WTC11 (cell line): ENCODE measurements at regions not wholly inside any gene's neighbourhood (a gene's known extent, or its start where the extent isn't known, plus 50 kb on each side); places are given as distances from the start of the nearest gene placed in this dataset.

Source experiments
- AFF4 ChIP-seq: sonication (generic); formaldehyde crosslinking; IDR thresholded peaks from 2 replicates; pipeline ENCODE4 v1.8.1; 2023; ENCODE audit warnings: mild to moderate bottlenecking, missing genetic modification reagents, borderline replicate concordance
- CBFB ChIP-seq: sonication (generic); formaldehyde crosslinking; IDR thresholded peaks from 2 replicates; pipeline ENCODE4 v1.8.1; 2022; ENCODE audit warnings: mild to moderate bottlenecking, low read depth, missing genetic modification reagents
- CTCF ChIP-seq: fragments of 200-600 bp; IDR thresholded peaks from 2 replicates; pipeline ENCODE4 v1.8.0; 2022; ENCODE audit warnings: antibody characterized with exemption
- ESRRA ChIP-seq: sonication (generic); formaldehyde crosslinking; IDR thresholded peaks from 2 replicates; pipeline ENCODE4 v1.8.1; 2022; ENCODE audit warnings: mild to moderate bottlenecking, missing genetic modification reagents, borderline replicate concordance
- FOXP4 ChIP-seq: sonication (generic); formaldehyde crosslinking; IDR thresholded peaks from 2 replicates; pipeline ENCODE4 v1.8.0; 2022; ENCODE audit warnings: mild to moderate bottlenecking, missing genetic modification reagents
- HMGXB4 ChIP-seq: sonication (generic); formaldehyde crosslinking; IDR thresholded peaks from 2 replicates; pipeline ENCODE4 v1.8.1; 2023; ENCODE audit warnings: mild to moderate bottlenecking, moderate library complexity, missing genetic modification reagents
- JUN ChIP-seq: sonication (generic); formaldehyde crosslinking; IDR thresholded peaks from 2 replicates; pipeline ENCODE4 v1.8.0; 2023; ENCODE audit warnings: mild to moderate bottlenecking, missing genetic modification reagents
- SMAD3 ChIP-seq: sonication (generic); formaldehyde crosslinking; IDR thresholded peaks from 2 replicates; pipeline ENCODE4 v1.8.0; 2022; ENCODE audit warnings: missing genetic modification reagents, mild to moderate bottlenecking, borderline replicate concordance
- SP1 ChIP-seq: sonication (generic); formaldehyde crosslinking; conservative IDR thresholded peaks from 2 replicates; pipeline ENCODE4 v1.8.1; 2022; ENCODE audit warnings: missing genetic modification reagents
- USF2 ChIP-seq: sonication (generic); formaldehyde crosslinking; IDR thresholded peaks from 2 replicates; pipeline ENCODE4 v1.8.1; 2023; ENCODE audit warnings: mild to moderate bottlenecking, missing genetic modification reagents, moderate library complexity
- ZNF232 ChIP-seq: sonication (generic); formaldehyde crosslinking; IDR thresholded peaks from 2 replicates; pipeline ENCODE4 v1.8.0; 2022; ENCODE audit warnings: mild to moderate bottlenecking, missing genetic modification reagents

GRCh38 chr2:4278392-4278791, 575.0 kb downstream of the DCDC2C start:
- no peak for TF ChIP-seq USF2
- no peak for TF ChIP-seq CTCF
- no peak for TF ChIP-seq SMAD3 (CRISPR knock-in tag)
- TF ChIP-seq ZNF232 (CRISPR knock-in tag), result no peak
- TF ChIP-seq HMGXB4, result no peak
- TF ChIP-seq AFF4 (CRISPR knock-in tag), result no peak
- TF ChIP-seq ESRRA (CRISPR knock-in tag), result no peak
- TF ChIP-seq CBFB (CRISPR knock-in tag), result no peak
- TF ChIP-seq FOXP4 (CRISPR knock-in tag), result no peak
- no peak for TF ChIP-seq SP1
- TF ChIP-seq JUN (CRISPR knock-in tag), result no peak
